WTC11 (cell line): ENCODE measurements at regions not wholly inside any gene's neighbourhood (a gene's known extent, or its start where the extent isn't known, plus 50 kb on each side); places are given as distances from the start of the nearest gene placed in this dataset.

ENCODE experiments used
- CREB1 ChIP-seq: sonication (generic); formaldehyde crosslinking; IDR thresholded peaks from 2 replicates; pipeline ENCODE4 v1.8.0; 2023; ENCODE audit warnings: mild to moderate bottlenecking, missing genetic modification reagents
- CTCF ChIP-seq: fragments of 200-600 bp; IDR thresholded peaks from 2 replicates; pipeline ENCODE4 v1.8.0; 2022; ENCODE audit warnings: antibody characterized with exemption
- IRF1 ChIP-seq: sonication (generic); formaldehyde crosslinking; IDR thresholded peaks from 2 replicates; pipeline ENCODE4 v1.8.0; 2023; ENCODE audit warnings: missing genetic modification reagents
- JUN ChIP-seq: sonication (generic); formaldehyde crosslinking; IDR thresholded peaks from 2 replicates; pipeline ENCODE4 v1.8.0; 2023; ENCODE audit warnings: mild to moderate bottlenecking, missing genetic modification reagents
- USF2 ChIP-seq: sonication (generic); formaldehyde crosslinking; IDR thresholded peaks from 2 replicates; pipeline ENCODE4 v1.8.1; 2023; ENCODE audit warnings: mild to moderate bottlenecking, missing genetic modification reagents, moderate library complexity
- ZNF281 ChIP-seq: sonication (generic); formaldehyde crosslinking; IDR thresholded peaks from 2 replicates; pipeline ENCODE4 v1.8.0; 2023; ENCODE audit warnings: mild to moderate bottlenecking, missing genetic modification reagents
- TF ChIP-seq, protein P1 (sequence below): sonication (generic); formaldehyde crosslinking; IDR thresholded peaks from 2 replicates; pipeline ENCODE4 v1.8.1; 2023; ENCODE audit warnings: mild to moderate bottlenecking, missing genetic modification reagents
- TF ChIP-seq, protein P2 (sequence below): sonication (generic); formaldehyde crosslinking; conservative IDR thresholded peaks from 2 replicates; pipeline ENCODE4 v1.8.1; 2022; ENCODE audit warnings: mild to moderate bottlenecking, missing genetic modification reagents

- TF ChIP-seq USF2 (no peak), IRF1 (CRISPR knock-in tag) (no peak), CTCF (no peak), CREB1 (no peak), JUN (CRISPR knock-in tag) (no peak), ZNF281 (CRISPR knock-in tag) (no peak)
- TF ChIP-seq, protein P1, sequence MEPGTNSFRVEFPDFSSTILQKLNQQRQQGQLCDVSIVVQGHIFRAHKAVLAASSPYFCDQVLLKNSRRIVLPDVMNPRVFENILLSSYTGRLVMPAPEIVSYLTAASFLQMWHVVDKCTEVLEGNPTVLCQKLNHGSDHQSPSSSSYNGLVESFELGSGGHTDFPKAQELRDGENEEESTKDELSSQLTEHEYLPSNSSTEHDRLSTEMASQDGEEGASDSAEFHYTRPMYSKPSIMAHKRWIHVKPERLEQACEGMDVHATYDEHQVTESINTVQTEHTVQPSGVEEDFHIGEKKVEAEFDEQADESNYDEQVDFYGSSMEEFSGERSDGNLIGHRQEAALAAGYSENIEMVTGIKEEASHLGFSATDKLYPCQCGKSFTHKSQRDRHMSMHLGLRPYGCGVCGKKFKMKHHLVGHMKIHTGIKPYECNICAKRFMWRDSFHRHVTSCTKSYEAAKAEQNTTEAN (CRISPR knock-in tag), result no peak
- TF ChIP-seq, protein P2, sequence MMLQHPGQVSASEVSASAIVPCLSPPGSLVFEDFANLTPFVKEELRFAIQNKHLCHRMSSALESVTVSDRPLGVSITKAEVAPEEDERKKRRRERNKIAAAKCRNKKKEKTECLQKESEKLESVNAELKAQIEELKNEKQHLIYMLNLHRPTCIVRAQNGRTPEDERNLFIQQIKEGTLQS (CRISPR knock-in tag), result no peak
Observed at GRCh38 chr4:81343536-81343935, 128.2 kb downstream of the RASGEF1B start.
